Neural crest cell (in vitro differentiated cells): ENCODE measurements at regions not wholly inside any gene's neighbourhood (a gene's known extent, or its start where the extent isn't known, plus 50 kb on each side); places are given as distances from the start of the nearest gene placed in this dataset.

ENCODE experiments used
- DNase-seq: peaks from one replicate; pipeline ENCODE4 v3.0.0; 2021; ENCODE audit warnings: low read depth, mixed read lengths, low spot score
- H3K27ac Mint-ChIP-seq: one replicate; pipeline ENCODE4 v1.8.0; 2021; ENCODE audit warnings: mild to moderate bottlenecking, mixed read lengths; ENCODE audit not compliant: unreplicated experiment
- H3K27me3 Mint-ChIP-seq: 2 replicates; pipeline ENCODE4 v1.8.0; 2021; ENCODE audit warnings: low read depth, mild to moderate bottlenecking, mixed read lengths
- H3K36me3 Mint-ChIP-seq: 2 replicates; pipeline ENCODE4 v1.8.0; 2021; ENCODE audit warnings: low read depth, mild to moderate bottlenecking, mixed read lengths
- H3K4me1 Mint-ChIP-seq: 2 replicates; pipeline ENCODE4 v1.8.0; 2021; ENCODE audit warnings: mixed read lengths
- H3K4me3 Mint-ChIP-seq: one replicate; pipeline ENCODE4 v1.8.0; 2021; ENCODE audit warnings: mild to moderate bottlenecking, mixed read lengths
- H3K9me3 Mint-ChIP-seq: 2 replicates; pipeline ENCODE4 v1.8.0; 2021; ENCODE audit warnings: mixed read lengths
- TF ChIP-seq, protein P1 (sequence below): fragments of 200-600 bp; sonication (generic); conservative IDR thresholded peaks from 2 replicates; pipeline ENCODE4 v1.5.0; 2021; ENCODE audit warnings: antibody characterized with exemption, mild to moderate bottlenecking

DNA sequence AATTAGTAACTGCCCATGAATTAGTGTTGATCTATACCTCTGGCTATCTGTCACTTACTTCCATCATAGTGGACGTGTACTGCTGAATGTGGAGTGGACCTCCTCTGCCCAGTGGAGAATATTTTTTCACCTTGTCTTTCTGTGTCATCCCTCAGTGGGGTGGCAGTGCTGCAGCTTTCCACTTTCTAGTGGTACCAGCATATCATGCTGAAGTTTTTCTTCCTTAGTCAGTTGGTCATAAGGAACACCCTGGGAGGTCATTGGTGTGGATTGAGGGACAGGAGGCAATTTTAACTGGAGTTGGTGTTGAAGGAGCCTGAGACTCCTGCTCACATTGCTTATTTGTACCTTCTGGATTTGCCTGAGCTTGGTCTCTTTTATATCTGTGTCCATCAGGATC lies 151.7 kb upstream of the ANKH start:
- Mint-ChIP-seq H3K9me3 (peaks cover 7% of the 10 kb centered on the region), H3K36me3 (peaks cover 4% of the 10 kb centered on the region), H3K4me1 (peaks cover 14% of the 10 kb centered on the region), H3K27ac (no peak overlapping the region), H3K27me3 (no peaks in the 10 kb centered on the region), H3K4me3 (no peak overlapping the region)
- DNase-seq, result no peak
- TF ChIP-seq, protein P1, sequence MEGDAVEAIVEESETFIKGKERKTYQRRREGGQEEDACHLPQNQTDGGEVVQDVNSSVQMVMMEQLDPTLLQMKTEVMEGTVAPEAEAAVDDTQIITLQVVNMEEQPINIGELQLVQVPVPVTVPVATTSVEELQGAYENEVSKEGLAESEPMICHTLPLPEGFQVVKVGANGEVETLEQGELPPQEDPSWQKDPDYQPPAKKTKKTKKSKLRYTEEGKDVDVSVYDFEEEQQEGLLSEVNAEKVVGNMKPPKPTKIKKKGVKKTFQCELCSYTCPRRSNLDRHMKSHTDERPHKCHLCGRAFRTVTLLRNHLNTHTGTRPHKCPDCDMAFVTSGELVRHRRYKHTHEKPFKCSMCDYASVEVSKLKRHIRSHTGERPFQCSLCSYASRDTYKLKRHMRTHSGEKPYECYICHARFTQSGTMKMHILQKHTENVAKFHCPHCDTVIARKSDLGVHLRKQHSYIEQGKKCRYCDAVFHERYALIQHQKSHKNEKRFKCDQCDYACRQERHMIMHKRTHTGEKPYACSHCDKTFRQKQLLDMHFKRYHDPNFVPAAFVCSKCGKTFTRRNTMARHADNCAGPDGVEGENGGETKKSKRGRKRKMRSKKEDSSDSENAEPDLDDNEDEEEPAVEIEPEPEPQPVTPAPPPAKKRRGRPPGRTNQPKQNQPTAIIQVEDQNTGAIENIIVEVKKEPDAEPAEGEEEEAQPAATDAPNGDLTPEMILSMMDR, result no peak

DNA sequence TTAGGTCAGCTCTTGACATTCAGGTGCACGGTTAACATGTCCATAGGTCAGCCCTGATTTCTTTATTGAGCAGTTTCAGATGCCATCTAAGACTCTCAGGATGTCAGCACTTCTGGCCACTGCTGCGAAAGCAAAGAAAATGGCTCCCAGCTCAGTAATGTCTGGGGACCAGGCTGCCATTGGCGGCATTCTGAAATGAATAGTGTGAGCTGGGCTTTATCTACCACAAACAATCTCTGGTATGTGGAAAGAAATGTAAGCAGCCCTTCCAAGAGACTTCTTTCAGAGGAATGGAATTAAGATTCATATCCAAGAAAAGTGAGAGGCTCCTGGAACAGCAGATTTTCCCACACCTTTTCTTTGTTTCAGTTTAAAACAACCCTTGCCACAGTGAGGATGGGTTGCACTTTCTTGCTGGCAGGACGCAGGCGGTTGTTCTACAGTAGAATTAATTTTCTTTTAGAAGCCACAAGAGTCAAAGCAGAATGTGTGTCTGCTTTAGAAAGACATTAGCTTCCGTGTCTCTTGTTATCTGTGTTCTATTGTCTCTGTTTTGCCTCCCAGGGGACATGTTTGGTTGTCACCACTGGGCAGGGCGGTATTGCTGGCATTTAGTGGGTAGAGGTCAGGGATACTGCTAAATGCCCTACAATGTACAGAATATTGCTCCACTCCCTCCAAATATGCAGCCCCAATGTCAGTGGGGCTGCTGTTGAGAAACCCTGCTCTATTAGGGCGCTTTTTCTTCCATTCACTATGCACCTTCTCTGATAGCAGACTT lies 149.9 kb upstream of the ANKH start:
- Mint-ChIP-seq H3K4me3 (no peak overlapping the region), H3K27ac (no peak overlapping the region), H3K9me3 (peaks cover 13% of the 10 kb centered on the region), H3K4me1 (peaks cover 14% of the 10 kb centered on the region), H3K27me3 (no peaks in the 10 kb centered on the region), H3K36me3 (peaks cover 11% of the 10 kb centered on the region)
- DNase-seq, result no peak
- TF ChIP-seq, protein P1, result no peak

DNA sequence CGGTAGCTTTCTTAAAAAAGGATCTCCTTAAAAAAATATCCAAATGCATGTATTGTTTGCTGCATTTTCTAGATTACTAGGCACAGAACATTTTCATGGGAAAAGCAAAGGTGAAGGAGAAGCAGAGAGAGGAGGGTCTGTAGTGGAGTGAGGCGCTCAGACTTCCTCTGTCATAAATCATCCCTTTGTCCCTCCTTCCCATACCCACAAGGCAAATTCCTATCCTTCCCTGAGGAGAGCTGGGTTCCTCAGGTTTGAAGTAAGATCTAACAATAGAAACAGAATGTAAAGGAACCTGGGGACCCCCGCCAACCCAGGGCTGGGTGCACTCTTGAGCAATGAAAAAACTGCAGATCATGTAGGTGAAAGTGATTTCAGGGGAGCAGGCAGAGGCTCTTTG lies 149.2 kb upstream of the ANKH start:
- Mint-ChIP-seq H3K36me3 (peaks cover 11% of the 10 kb centered on the region), H3K27me3 (no peaks in the 10 kb centered on the region), H3K4me1 (peaks cover 14% of the 10 kb centered on the region), H3K4me3 (no peak overlapping the region), H3K9me3 (peaks cover 13% of the 10 kb centered on the region), H3K27ac (peak overlapping the region; percentile 78)
- no peak for DNase-seq
- TF ChIP-seq, protein P1, result no peak

DNA sequence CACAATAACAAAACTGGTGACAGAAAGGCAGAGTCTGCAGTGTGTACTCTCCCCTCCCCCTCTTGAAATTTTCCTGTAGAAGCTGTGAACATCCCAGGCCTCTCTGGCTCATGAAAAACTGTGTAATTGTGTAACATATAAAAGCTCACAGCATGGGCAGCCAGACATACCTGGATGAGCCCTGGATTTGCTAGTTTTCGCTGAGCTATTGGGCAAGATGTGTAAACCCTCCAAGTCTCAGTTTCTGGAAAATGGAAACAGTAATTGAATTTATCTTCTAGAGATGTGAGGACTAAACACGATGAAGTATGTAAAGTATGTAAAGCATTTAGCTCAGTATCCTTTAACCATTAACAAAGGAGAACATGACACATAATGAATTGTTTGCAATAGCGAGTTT lies 143.2 kb upstream of the ANKH start:
- H3K27ac Mint-ChIP-seq, result no peak overlapping the region
- no peak overlapping the region for H3K4me3 Mint-ChIP-seq
- no peaks in the 10 kb centered on the region for H3K27me3 Mint-ChIP-seq
- peaks cover 11% of the 10 kb centered on the region for H3K36me3 Mint-ChIP-seq
- H3K9me3 Mint-ChIP-seq, result peaks cover 7% of the 10 kb centered on the region
- peaks cover 6% of the 10 kb centered on the region for H3K4me1 Mint-ChIP-seq
- TF ChIP-seq, protein P1, result no peak
- no peak for DNase-seq

DNA sequence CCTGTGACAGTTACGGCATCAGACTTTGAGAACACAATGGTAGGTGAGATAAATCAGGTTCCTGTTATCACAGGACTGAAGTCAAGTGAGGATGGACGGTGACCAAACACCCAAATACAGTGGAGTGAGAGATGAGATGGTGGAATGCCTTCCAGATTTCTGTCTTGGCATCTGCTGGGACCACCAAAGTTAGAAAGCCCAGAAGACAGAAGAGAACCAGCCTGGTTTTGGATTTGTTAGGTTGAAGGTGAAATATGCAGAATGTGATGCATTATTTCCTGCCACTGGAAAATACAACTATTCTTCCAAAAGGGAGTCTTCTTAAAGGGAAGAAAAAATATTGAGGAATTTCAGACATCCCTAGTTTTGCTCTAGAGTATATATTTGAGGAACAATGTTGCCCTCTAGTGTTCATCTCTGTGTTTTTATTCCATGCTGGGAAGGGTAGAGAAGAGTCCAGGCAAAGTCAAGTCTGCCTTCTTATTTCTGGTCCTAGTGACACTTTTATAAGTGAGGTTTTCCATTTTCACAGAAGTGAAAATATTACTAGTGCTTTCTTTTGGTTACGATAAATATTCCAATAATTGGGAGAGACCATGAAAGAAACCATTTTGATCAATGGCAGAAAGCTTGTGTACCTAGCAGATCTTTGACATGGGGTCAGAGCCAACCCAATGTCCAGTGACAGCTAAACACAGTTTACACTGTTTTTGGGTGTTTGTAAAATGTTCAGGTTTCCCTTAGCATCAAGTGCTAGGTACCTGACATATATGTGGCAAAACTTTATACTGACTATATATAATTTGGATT lies 142.3 kb upstream of the ANKH start:
- Mint-ChIP-seq H3K4me3 (no peak overlapping the region), H3K4me1 (peaks cover 13% of the 10 kb centered on the region), H3K36me3 (peaks cover 7% of the 10 kb centered on the region), H3K27me3 (no peaks in the 10 kb centered on the region), H3K27ac (no peak overlapping the region), H3K9me3 (peaks cover 7% of the 10 kb centered on the region)
- DNase-seq, result peak; percentile 7
- TF ChIP-seq, protein P1, result peak; percentile 87
